ENCODE measurements at regions not wholly inside any gene's neighbourhood (a gene's known extent, or its start where the extent isn't known, plus 50 kb on each side); places are given as distances from the start of the nearest gene placed in this dataset.

- no peaks in the 10 kb centered on the region for H3K4me1 ChIP-seq (ENCODE audit: control insufficient read depth in 1 of 2, low read depth in 2 of 2)
- DNase-seq (ENCODE audit: low spot score) (no peak), ATAC-seq (ENCODE audit: insufficient number of reproducible peaks, low FRiP score, low read depth) (no peak)
- TF ChIP-seq CTCF (IDR thresholded peaks at IDR 0.05) = no peak
- no peaks in the 10 kb centered on the region for H3K36me3 ChIP-seq
- H3K27me3 ChIP-seq (replicated peaks; ENCODE audit: insufficient read depth) = no peaks in the 10 kb centered on the region
- H3K27ac ChIP-seq = no peak overlapping the region
- no peaks in the 10 kb centered on the region for H3K9me3 ChIP-seq
- no peak overlapping the region for H3K4me3 ChIP-seq
Measured at GRCh38 chr1:200275816-200276453, 133.9 kb downstream of the ZNF281 start.

DNA sequence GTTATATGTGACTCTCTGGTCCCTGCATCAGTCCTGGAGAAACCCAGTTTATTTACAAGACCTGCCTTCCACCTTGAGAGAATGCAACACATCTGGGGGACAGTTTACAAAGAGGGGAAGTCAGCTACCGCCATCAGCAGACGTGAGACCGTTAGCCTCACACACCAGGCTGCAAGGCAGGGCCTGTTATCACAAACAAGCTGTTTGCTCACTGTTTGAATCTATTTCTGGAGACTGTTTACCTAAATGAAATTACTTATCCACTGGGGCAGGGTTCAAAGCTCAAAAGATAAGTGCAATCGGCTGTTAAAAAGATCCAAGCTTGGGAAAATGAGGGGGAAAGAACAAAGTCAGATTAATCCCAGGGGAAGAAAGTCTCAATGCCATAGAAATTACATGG is 134.4 kb downstream of the ZNF281 start:
- Histone ChIP-seq H3K36me3 (no peaks in the 10 kb centered on the region), H3K27me3 (replicated peaks; ENCODE audit: insufficient read depth) (no peaks in the 10 kb centered on the region), H3K27ac (no peak overlapping the region), H3K4me3 (no peak overlapping the region), H3K4me1 (ENCODE audit: control insufficient read depth in 1 of 2, low read depth in 2 of 2) (no peaks in the 10 kb centered on the region), H3K9me3 (no peaks in the 10 kb centered on the region)
- ATAC-seq (ENCODE audit: insufficient number of reproducible peaks, low FRiP score, low read depth) = no peak
- no peak for DNase-seq (ENCODE audit: low spot score)
- no peak for TF ChIP-seq CTCF (IDR thresholded peaks at IDR 0.05)

- no peaks in the 10 kb centered on the region for H3K9me3 ChIP-seq
- H3K36me3 ChIP-seq = no peaks in the 10 kb centered on the region
- H3K4me1 ChIP-seq (ENCODE audit: control insufficient read depth in 1 of 2, low read depth in 2 of 2) = no peaks in the 10 kb centered on the region
- H3K27me3 ChIP-seq (replicated peaks; ENCODE audit: insufficient read depth) = no peaks in the 10 kb centered on the region
- no peak overlapping the region for H3K27ac ChIP-seq
- ATAC-seq (ENCODE audit: insufficient number of reproducible peaks, low FRiP score, low read depth) (no peak), DNase-seq (ENCODE audit: low spot score) (no peak)
- no peak for TF ChIP-seq CTCF (IDR thresholded peaks at IDR 0.05)
- no peak overlapping the region for H3K4me3 ChIP-seq
Measured at GRCh38 chr1:200274116-200274515, 135.7 kb downstream of the ZNF281 start.

DNA sequence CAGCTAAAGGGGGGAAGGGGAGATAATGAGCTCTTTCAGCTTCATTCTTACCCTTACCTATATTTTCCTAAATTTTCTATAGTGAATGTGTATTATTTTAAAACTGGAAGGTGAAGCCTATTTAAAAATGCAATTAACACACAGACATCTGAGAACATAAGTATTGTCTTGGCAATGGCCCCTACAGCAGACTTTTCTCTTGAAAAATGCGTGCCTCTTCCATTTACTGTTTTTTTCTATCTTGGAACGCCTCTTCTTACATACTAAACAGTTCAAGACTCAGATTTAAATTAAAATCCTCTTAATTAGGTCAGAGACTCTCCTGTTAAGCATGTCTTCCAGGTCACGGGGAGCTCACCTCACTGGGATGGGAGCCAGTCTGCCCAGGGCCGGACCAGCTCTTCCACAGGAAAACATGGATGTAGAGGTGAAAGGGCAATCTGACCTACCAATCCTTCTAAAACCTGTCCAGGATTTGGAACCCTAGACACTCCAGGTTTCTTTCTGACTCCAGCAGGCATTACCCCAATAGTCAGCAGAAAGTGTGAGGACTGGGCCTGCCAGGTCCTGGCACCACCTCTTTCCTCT is 137.3 kb downstream of the ZNF281 start:
- Histone ChIP-seq H3K27ac (no peak overlapping the region), H3K4me3 (no peak overlapping the region), H3K36me3 (no peaks in the 10 kb centered on the region), H3K27me3 (replicated peaks; ENCODE audit: insufficient read depth) (no peaks in the 10 kb centered on the region), H3K4me1 (ENCODE audit: control insufficient read depth in 1 of 2, low read depth in 2 of 2) (no peaks in the 10 kb centered on the region), H3K9me3 (no peaks in the 10 kb centered on the region)
- DNase-seq (ENCODE audit: low spot score) (no peak), ATAC-seq (ENCODE audit: insufficient number of reproducible peaks, low FRiP score, low read depth) (no peak)
- no peak for TF ChIP-seq CTCF (IDR thresholded peaks at IDR 0.05)

GRCh38 chr1:200269256-200269655 is 140.6 kb downstream of the ZNF281 start:
- DNase-seq (ENCODE audit: low spot score) = no peak
- H3K27ac ChIP-seq = no peak overlapping the region

More at GRCh38 chr1:200269256-200269655, 140.6 kb downstream of the ZNF281 start:
- Histone ChIP-seq H3K27me3 (replicated peaks; ENCODE audit: insufficient read depth) (no peaks in the 10 kb centered on the region), H3K4me1 (ENCODE audit: control insufficient read depth in 1 of 2, low read depth in 2 of 2) (no peaks in the 10 kb centered on the region), H3K9me3 (no peaks in the 10 kb centered on the region), H3K4me3 (no peak overlapping the region), H3K36me3 (no peaks in the 10 kb centered on the region)
- no peak for ATAC-seq (ENCODE audit: insufficient number of reproducible peaks, low FRiP score, low read depth)
- TF ChIP-seq CTCF (IDR thresholded peaks at IDR 0.05) = no peak
